ENCODE measurements at regions not wholly inside any gene's neighbourhood (a gene's known extent, or its start where the extent isn't known, plus 50 kb on each side); places are given as distances from the start of the nearest gene placed in this dataset.

DNA sequence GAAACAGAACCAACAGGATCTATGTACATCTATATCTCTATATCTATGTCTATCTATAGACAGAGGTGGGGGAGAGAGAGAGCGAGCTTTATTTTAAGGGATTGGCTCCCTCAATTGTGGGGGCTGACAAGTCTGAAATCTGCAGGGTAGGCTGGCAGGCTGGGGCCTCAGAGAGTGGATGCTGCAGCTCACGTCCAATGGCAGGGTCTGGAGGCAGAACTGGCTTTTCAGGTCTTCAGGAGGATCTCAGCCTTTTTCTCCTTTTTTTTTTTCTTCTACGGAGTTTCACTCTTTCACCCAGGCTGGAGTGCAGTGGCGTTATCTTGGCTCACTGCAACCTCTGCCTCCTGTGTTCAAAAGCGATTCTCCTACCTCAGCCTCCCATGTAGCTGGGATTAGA, 77.2 kb downstream of the ARL4C start:
- TF ChIP-seq JUND (IDR thresholded peaks at IDR 0.05) (no peak), ELF1 (IDR thresholded peaks at IDR 0.05; ENCODE audit: borderline replicate concordance, low read depth) (no peak), EGR1 (IDR thresholded peaks at IDR 0.05; ENCODE audit: low read depth) (no peak), YY1 (IDR thresholded peaks at IDR 0.05; ENCODE audit: extremely low read depth, insufficient replicate concordance, low read depth, low read length) (no peak), ZFX (IDR thresholded peaks at IDR 0.05) (no peak), SRF (IDR thresholded peaks at IDR 0.05; ENCODE audit: low read depth) (no peak), POLR2A (IDR thresholded peaks at IDR 0.05; ENCODE audit: borderline replicate concordance, extremely low read depth, insufficient read depth, insufficient read length) (no peak), SP1 (IDR thresholded peaks at IDR 0.05; ENCODE audit: low read depth) (no peak), POLR2AphosphoS5 (IDR thresholded peaks at IDR 0.05; ENCODE audit: low read depth, low read length) (no peak), CBX3 (IDR thresholded peaks at IDR 0.05; ENCODE audit: low read depth) (no peak), RAD21 (IDR thresholded peaks at IDR 0.05; ENCODE audit: low read depth) (no peak), EZH2 (IDR thresholded peaks at IDR 0.05) (no peak), ZNF274 (IDR thresholded peaks at IDR 0.05; ENCODE audit: low read depth, low read length) (no peak)
- TF ChIP-seq, protein P1, sequence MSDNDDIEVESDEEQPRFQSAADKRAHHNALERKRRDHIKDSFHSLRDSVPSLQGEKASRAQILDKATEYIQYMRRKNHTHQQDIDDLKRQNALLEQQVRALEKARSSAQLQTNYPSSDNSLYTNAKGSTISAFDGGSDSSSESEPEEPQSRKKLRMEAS (IDR thresholded peaks at IDR 0.05): no peak
- TF ChIP-seq, protein P2, sequence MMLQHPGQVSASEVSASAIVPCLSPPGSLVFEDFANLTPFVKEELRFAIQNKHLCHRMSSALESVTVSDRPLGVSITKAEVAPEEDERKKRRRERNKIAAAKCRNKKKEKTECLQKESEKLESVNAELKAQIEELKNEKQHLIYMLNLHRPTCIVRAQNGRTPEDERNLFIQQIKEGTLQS (IDR thresholded peaks at IDR 0.05): no peak
- TF ChIP-seq, protein P3, sequence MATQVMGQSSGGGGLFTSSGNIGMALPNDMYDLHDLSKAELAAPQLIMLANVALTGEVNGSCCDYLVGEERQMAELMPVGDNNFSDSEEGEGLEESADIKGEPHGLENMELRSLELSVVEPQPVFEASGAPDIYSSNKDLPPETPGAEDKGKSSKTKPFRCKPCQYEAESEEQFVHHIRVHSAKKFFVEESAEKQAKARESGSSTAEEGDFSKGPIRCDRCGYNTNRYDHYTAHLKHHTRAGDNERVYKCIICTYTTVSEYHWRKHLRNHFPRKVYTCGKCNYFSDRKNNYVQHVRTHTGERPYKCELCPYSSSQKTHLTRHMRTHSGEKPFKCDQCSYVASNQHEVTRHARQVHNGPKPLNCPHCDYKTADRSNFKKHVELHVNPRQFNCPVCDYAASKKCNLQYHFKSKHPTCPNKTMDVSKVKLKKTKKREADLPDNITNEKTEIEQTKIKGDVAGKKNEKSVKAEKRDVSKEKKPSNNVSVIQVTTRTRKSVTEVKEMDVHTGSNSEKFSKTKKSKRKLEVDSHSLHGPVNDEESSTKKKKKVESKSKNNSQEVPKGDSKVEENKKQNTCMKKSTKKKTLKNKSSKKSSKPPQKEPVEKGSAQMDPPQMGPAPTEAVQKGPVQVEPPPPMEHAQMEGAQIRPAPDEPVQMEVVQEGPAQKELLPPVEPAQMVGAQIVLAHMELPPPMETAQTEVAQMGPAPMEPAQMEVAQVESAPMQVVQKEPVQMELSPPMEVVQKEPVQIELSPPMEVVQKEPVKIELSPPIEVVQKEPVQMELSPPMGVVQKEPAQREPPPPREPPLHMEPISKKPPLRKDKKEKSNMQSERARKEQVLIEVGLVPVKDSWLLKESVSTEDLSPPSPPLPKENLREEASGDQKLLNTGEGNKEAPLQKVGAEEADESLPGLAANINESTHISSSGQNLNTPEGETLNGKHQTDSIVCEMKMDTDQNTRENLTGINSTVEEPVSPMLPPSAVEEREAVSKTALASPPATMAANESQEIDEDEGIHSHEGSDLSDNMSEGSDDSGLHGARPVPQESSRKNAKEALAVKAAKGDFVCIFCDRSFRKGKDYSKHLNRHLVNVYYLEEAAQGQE (IDR thresholded peaks at IDR 0.05; ENCODE audit: low read depth): no peak
- TF ChIP-seq, protein P4, sequence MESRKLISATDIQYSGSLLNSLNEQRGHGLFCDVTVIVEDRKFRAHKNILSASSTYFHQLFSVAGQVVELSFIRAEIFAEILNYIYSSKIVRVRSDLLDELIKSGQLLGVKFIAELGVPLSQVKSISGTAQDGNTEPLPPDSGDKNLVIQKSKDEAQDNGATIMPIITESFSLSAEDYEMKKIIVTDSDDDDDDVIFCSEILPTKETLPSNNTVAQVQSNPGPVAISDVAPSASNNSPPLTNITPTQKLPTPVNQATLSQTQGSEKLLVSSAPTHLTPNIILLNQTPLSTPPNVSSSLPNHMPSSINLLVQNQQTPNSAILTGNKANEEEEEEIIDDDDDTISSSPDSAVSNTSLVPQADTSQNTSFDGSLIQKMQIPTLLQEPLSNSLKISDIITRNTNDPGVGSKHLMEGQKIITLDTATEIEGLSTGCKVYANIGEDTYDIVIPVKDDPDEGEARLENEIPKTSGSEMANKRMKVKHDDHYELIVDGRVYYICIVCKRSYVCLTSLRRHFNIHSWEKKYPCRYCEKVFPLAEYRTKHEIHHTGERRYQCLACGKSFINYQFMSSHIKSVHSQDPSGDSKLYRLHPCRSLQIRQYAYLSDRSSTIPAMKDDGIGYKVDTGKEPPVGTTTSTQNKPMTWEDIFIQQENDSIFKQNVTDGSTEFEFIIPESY (IDR thresholded peaks at IDR 0.05; ENCODE audit: extremely low read depth, insufficient replicate concordance, low read length): no peak
- TF ChIP-seq, protein P5, sequence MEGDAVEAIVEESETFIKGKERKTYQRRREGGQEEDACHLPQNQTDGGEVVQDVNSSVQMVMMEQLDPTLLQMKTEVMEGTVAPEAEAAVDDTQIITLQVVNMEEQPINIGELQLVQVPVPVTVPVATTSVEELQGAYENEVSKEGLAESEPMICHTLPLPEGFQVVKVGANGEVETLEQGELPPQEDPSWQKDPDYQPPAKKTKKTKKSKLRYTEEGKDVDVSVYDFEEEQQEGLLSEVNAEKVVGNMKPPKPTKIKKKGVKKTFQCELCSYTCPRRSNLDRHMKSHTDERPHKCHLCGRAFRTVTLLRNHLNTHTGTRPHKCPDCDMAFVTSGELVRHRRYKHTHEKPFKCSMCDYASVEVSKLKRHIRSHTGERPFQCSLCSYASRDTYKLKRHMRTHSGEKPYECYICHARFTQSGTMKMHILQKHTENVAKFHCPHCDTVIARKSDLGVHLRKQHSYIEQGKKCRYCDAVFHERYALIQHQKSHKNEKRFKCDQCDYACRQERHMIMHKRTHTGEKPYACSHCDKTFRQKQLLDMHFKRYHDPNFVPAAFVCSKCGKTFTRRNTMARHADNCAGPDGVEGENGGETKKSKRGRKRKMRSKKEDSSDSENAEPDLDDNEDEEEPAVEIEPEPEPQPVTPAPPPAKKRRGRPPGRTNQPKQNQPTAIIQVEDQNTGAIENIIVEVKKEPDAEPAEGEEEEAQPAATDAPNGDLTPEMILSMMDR (IDR thresholded peaks at IDR 0.05 in 2 of 3, conservative IDR thresholded peaks at IDR 0.05 in 1 of 3; ENCODE audit: borderline replicate concordance in 1 of 3, insufficient read depth in 1 of 3, low read depth in 2 of 3, low read length in 2 of 3): no peak
- intact Hi-C loops (cut with micrococcal nuclease): loop anchor here (5.0 to 10.0 kb wide), 2 partner anchors 127 to 285 kb away; no protein-coding TSS in a partner anchor
- Histone ChIP-seq H2AFZ (ENCODE audit: low read depth, low read length, poor library complexity, severe bottlenecking) (no peak overlapping the region), H3K9ac (ENCODE audit: low read length) (no peak overlapping the region), H3K27ac (ENCODE audit: low read depth, low read length) (no peak overlapping the region), H3K9me3 (ENCODE audit: control insufficient read depth in 1 of 2, insufficient read depth in 1 of 2, low read depth in 1 of 2, low read length in 2 of 2) (no peaks in the 10 kb centered on the region), H3K4me2 (ENCODE audit: low read length) (no peak overlapping the region), H3K4me1 (ENCODE audit: control insufficient read depth in 1 of 2, insufficient read depth in 2 of 2, low read length in 2 of 2) (peaks cover 22 to 39% of the 10 kb centered on the region in 2 experiments), H3K36me3 (ENCODE audit: control insufficient read depth in 1 of 2, insufficient read depth in 2 of 2, low read length in 2 of 2) (no peaks in the 10 kb centered on the region), H3K27me3 (ENCODE audit: insufficient read depth, low read length) (no peaks in the 10 kb centered on the region), H4K20me1 (ENCODE audit: insufficient read depth) (no peaks in the 10 kb centered on the region), H3K79me2 (ENCODE audit: insufficient read depth, low read length) (no peaks in the 10 kb centered on the region), H3K9me2 (ENCODE audit: insufficient read depth) (no peaks in the 10 kb centered on the region), H3K4me3 (replicated peaks in 1 of 2; ENCODE audit: low read depth in 1 of 2, low read length in 2 of 2) (no peak overlapping the region)
- CTCF ChIA-PET: no interaction called here
- RAD21 ChIA-PET (ENCODE audit: low non-redundant PET in 1 of 2, low total read pairs in 2 of 2, uncharacterized antibody in 2 of 2, unreplicated experiment in 2 of 2): no interaction called here
- no peak for ATAC-seq
- no peak for DNase-seq (ENCODE audit: low read depth, low spot score)
- no TSS peak for BruUV-seq (replicated peaks)
- POLR2A ChIA-PET: no interaction called here

Measured in HCT116 (cell line).